H9 (cell line): ENCODE measurements at regions not wholly inside any gene's neighbourhood (a gene's known extent, or its start where the extent isn't known, plus 50 kb on each side); places are given as distances from the start of the nearest gene placed in this dataset.

Source experiments
- DNase-seq: peaks from one replicate; pipeline ENCODE4 v3.0.0-alpha.2; 2017
- H2AFZ ChIP-seq: one replicate; pipeline ENCODE4 v1.6.1; 2013; ENCODE audit warnings: mild to moderate bottlenecking, low read length, control low read depth, moderate library complexity
- H2AK5ac ChIP-seq: 2 replicates; pipeline ENCODE4 v1.6.1; 2013; ENCODE audit warnings: low read length, control low read depth, mixed read lengths; ENCODE audit not compliant: insufficient read length
- H2BK120ac ChIP-seq: one replicate; pipeline ENCODE4 v1.6.1; 2013; ENCODE audit warnings: low read depth, mild to moderate bottlenecking, low read length, control low read depth, inconsistent platforms; ENCODE audit not compliant: poor library complexity, severe bottlenecking
- H2BK12ac ChIP-seq: 2 replicates; pipeline ENCODE4 v1.6.1; 2013; ENCODE audit warnings: low read length, control low read depth, mixed read lengths, low read depth; ENCODE audit not compliant: insufficient read length
- H2BK15ac ChIP-seq: 2 replicates; pipeline ENCODE4 v1.6.1; 2013; ENCODE audit warnings: low read depth, low read length, control low read depth
- H2BK20ac ChIP-seq: one replicate; pipeline ENCODE4 v1.6.1; 2013; ENCODE audit warnings: low read depth, mild to moderate bottlenecking, low read length, control low read depth, inconsistent platforms; ENCODE audit not compliant: poor library complexity, severe bottlenecking
- H2BK5ac ChIP-seq: 2 replicates; pipeline ENCODE4 v1.6.1; 2013; ENCODE audit warnings: low read length, control low read depth, mixed read lengths; ENCODE audit not compliant: insufficient read length
- H3K14ac ChIP-seq: 2 replicates; pipeline ENCODE4 v1.6.1; 2013; ENCODE audit warnings: low read length, control low read depth; ENCODE audit not compliant: insufficient read depth
- H3K18ac ChIP-seq: 2 replicates; pipeline ENCODE4 v1.6.1; 2013; ENCODE audit warnings: low read depth, mild to moderate bottlenecking, mixed read lengths, low read length, control low read depth; ENCODE audit not compliant: insufficient read length
- H3K23ac ChIP-seq: 2 replicates; pipeline ENCODE4 v1.6.1; 2013; ENCODE audit warnings: low read length, control low read depth, mixed read lengths, low read depth; ENCODE audit not compliant: insufficient read length
- H3K23me2 ChIP-seq: 2 replicates; pipeline ENCODE4 v1.6.1; 2013; ENCODE audit warnings: low read depth, mild to moderate bottlenecking, mixed read lengths, low read length, control low read depth; ENCODE audit not compliant: insufficient read length, poor library complexity, severe bottlenecking
- H3K27ac ChIP-seq: 2 replicates; pipeline ENCODE4 v1.5.1; 2013; ENCODE audit warnings: low read length, control low read depth, mixed read lengths, low read depth; ENCODE audit not compliant: insufficient read length
- H3K27me3 ChIP-seq: 2 replicates; pipeline ENCODE4 v1.6.1; 2013; ENCODE audit warnings: low read length, control low read depth, inconsistent platforms; ENCODE audit not compliant: insufficient read depth
- H3K4ac ChIP-seq: 2 replicates; pipeline ENCODE4 v1.6.1; 2013; ENCODE audit warnings: low read depth, mild to moderate bottlenecking, control low read depth, inconsistent platforms, low read length, moderate library complexity
- H3K4me1 ChIP-seq: 2 replicates; pipeline ENCODE4 v1.6.1; 2013; ENCODE audit warnings: low read length, control low read depth, inconsistent platforms; ENCODE audit not compliant: insufficient read depth
- H3K4me2 ChIP-seq: 2 replicates; pipeline ENCODE4 v1.6.1; 2013; ENCODE audit warnings: low read length, control low read depth, mixed read lengths; ENCODE audit not compliant: insufficient read length, insufficient read depth
- H3K56ac ChIP-seq: 2 replicates; pipeline ENCODE4 v1.6.1; 2013; ENCODE audit warnings: low read depth, mild to moderate bottlenecking, mixed read lengths, low read length, control low read depth; ENCODE audit not compliant: insufficient read length
- H3K79me1 ChIP-seq: 2 replicates; pipeline ENCODE4 v1.6.1; 2013; ENCODE audit warnings: low read depth, mild to moderate bottlenecking, moderate library complexity, low read length, control low read depth, inconsistent platforms; ENCODE audit not compliant: insufficient read depth, poor library complexity, severe bottlenecking
- H3K79me2 ChIP-seq: 2 replicates; pipeline ENCODE4 v1.6.1; 2013; ENCODE audit warnings: low read length, control low read depth, inconsistent platforms; ENCODE audit not compliant: insufficient read depth
- H3K9ac ChIP-seq: 2 replicates; pipeline ENCODE4 v1.6.1; 2013; ENCODE audit warnings: low read length, control low read depth, mixed read lengths; ENCODE audit not compliant: insufficient read length; ENCODE audit errors: extremely low read depth
- H3K9me3 ChIP-seq: one replicate; pipeline ENCODE4 v1.6.1; 2013; ENCODE audit warnings: low read depth, low read length, inconsistent platforms; ENCODE audit not compliant: control insufficient read depth
- H3T11ph ChIP-seq: one replicate; pipeline ENCODE4 v1.6.1; 2013; ENCODE audit warnings: mild to moderate bottlenecking, low read length, control low read depth, inconsistent platforms
- H4K20me1 ChIP-seq: one replicate; pipeline ENCODE4 v1.6.1; 2013; ENCODE audit not compliant: control insufficient read depth, insufficient read length, insufficient read depth
- H4K5ac ChIP-seq: 2 replicates; pipeline ENCODE4 v1.6.1; 2013; ENCODE audit warnings: low read depth, mild to moderate bottlenecking, mixed read lengths, low read length, control low read depth; ENCODE audit not compliant: insufficient read length
- H4K8ac ChIP-seq: replicated peaks from 2 replicates; pipeline ENCODE4 v1.6.1; 2013; ENCODE audit warnings: low read length, control low read depth, mixed read lengths, low read depth; ENCODE audit not compliant: insufficient read length
- H4K91ac ChIP-seq: 2 replicates; pipeline ENCODE4 v1.6.1; 2013; ENCODE audit warnings: low read depth, mild to moderate bottlenecking, moderate library complexity, mixed read lengths, low read length, control low read depth; ENCODE audit not compliant: insufficient read length
- H3K27ac Mint-ChIP-seq, 3 experiments: 2 replicates in 2 of 3; 3 replicates in 1 of 3; pipeline ENCODE4 v1.8.0; 2020 to 2021; ENCODE audit warnings: mixed read lengths in 3 of 3, mild to moderate bottlenecking in 1 of 3, moderate library complexity in 1 of 3
- H3K27me3 Mint-ChIP-seq: 2 replicates; pipeline ENCODE4 v1.8.0; 2021; ENCODE audit warnings: low read depth, mild to moderate bottlenecking, moderate library complexity, mixed read lengths
- H3K36me3 Mint-ChIP-seq, 3 experiments: 2 replicates in 2 of 3; 3 replicates in 1 of 3; pipeline ENCODE4 v1.8.0; 2020 to 2021; ENCODE audit warnings: low read depth in 3 of 3, mixed read lengths in 3 of 3; ENCODE audit not compliant: insufficient read depth in 1 of 3
- H3K4me1 Mint-ChIP-seq, 2 experiments: 2 replicates each; pipeline ENCODE4 v1.8.0; 2020; ENCODE audit warnings: mixed read lengths in 2 of 2
- H3K4me3 Mint-ChIP-seq, 2 experiments: 2 replicates in 1 of 2; 3 replicates in 1 of 2; pipeline ENCODE4 v1.8.0; 2020 to 2021; ENCODE audit warnings: mild to moderate bottlenecking in 2 of 2, mixed read lengths in 2 of 2, moderate library complexity in 1 of 2
- H3K9me3 Mint-ChIP-seq, 2 experiments: 2 replicates in 1 of 2; 3 replicates in 1 of 2; pipeline ENCODE4 v1.8.0; 2020; ENCODE audit warnings: mild to moderate bottlenecking in 2 of 2, mixed read lengths in 2 of 2, moderate library complexity in 1 of 2
- CTCF ChIP-seq: fragments of 200-600 bp; sonication (generic); conservative IDR thresholded peaks from 3 replicates; pipeline ENCODE4 v1.8.0; 2021; ENCODE audit warnings: antibody characterized with exemption, mild to moderate bottlenecking
- WGBS: extraction: QIAGEN DNeasy Blood & Tissue Kit; methylation state at CpG from one replicate; pipeline ENCODE4 v1.1.7; 2013; ENCODE audit warnings: missing lambda C conversion rate, low lambda C conversion rate, mixed read lengths; ENCODE audit not compliant: insufficient read length; ENCODE audit errors: extremely low coverage; 5-methylcytosine and 5-hydroxymethylcytosine counted together

- Mint-ChIP-seq H3K4me1 (0 out of 4 replicates have a peak, but pooled peaks cover 0 to 4% of the 10 kb centered on the region in 2 experiments), H3K27ac (no peak overlapping the region), H3K9me3 (peaks cover 0 to 3% of the 10 kb centered on the region in 2 experiments; a peak in 1 of 5 replicates), H3K36me3 (no peaks in the 10 kb centered on the region; a peak in 1 of 7 replicates), H3K4me3 (no peak overlapping the region), H3K27me3 (no peaks in the 10 kb centered on the region)
- Histone ChIP-seq H4K20me1 (no peaks in the 10 kb centered on the region), H2BK120ac (no peak overlapping the region), H3K4me1 (no peaks in the 10 kb centered on the region), H3K9ac (no peak overlapping the region), H2BK5ac (no peak overlapping the region), H3K27ac (no peak overlapping the region), H3K4ac (no peak overlapping the region), H3K23ac (no peak overlapping the region), H3T11ph (no peak overlapping the region), H2BK20ac (no peak overlapping the region), H3K18ac (no peak overlapping the region), H3K79me2 (no peaks in the 10 kb centered on the region), H3K27me3 (no peaks in the 10 kb centered on the region), H3K4me2 (no peak overlapping the region), H2AK5ac (no peak overlapping the region), H3K23me2 (no peaks in the 10 kb centered on the region), H2BK12ac (no peak overlapping the region), H3K56ac (no peak overlapping the region), H2BK15ac (no peak overlapping the region), H2AFZ (no peak overlapping the region), H4K91ac (no peak overlapping the region), H4K8ac (no peak overlapping the region), H4K5ac (no peak overlapping the region), H3K9me3 (no peaks in the 10 kb centered on the region), H3K79me1 (no peaks in the 10 kb centered on the region), H3K14ac (no peak overlapping the region)
- no peak for DNase-seq
- no peak for TF ChIP-seq CTCF
- WGBS, result no CpG with 5 or more reads among the region's 2 CpGs
These were observed 1214.8 kb upstream of the GJE1 start for GRCh38 chr6:140917911-140918310.
